HL-60 (cell line): ENCODE measurements at regions not wholly inside any gene's neighbourhood (a gene's known extent, or its start where the extent isn't known, plus 50 kb on each side); places are given as distances from the start of the nearest gene placed in this dataset.

Experiments used
- DNase-seq, 2 experiments: peaks; one replicate each; pipeline ENCODE4 v3.0.0-alpha.2; 2010 to 2020; ENCODE audit warnings: low read depth in 1 of 2, low spot score in 1 of 2
- H3K27ac ChIP-seq: fragments of 250-450 bp; sonication (Bioruptor Pico); replicated peaks from 2 replicates; pipeline ENCODE4 v1.5.1; 2020; ENCODE audit warnings: mild to moderate bottlenecking, moderate library complexity
- H3K27me3 ChIP-seq: fragments of 250-450 bp; sonication (Bioruptor Pico); 2 replicates; pipeline ENCODE4 v1.5.1; 2021; ENCODE audit warnings: mild to moderate bottlenecking, moderate library complexity; ENCODE audit not compliant: insufficient read depth, poor library complexity, severe bottlenecking
- H3K4me3 ChIP-seq: replicated peaks from 2 replicates; pipeline ENCODE4 v1.5.1; 2011; ENCODE audit warnings: mild to moderate bottlenecking, control low read depth, low read length; ENCODE audit not compliant: insufficient read depth
- CTCF ChIP-seq: IDR thresholded peaks from one replicate; pipeline ENCODE4 v1.5.1; 2011; ENCODE audit warnings: low read length, control low read depth, inconsistent platforms; ENCODE audit not compliant: insufficient read depth
- GABPA ChIP-seq: IDR thresholded peaks from 2 replicates; pipeline ENCODE4 v1.6.1; 2012; ENCODE audit warnings: low read depth
- POLR2AphosphoS5 ChIP-seq: IDR thresholded peaks from 2 replicates; pipeline ENCODE4 v1.6.1; 2012; ENCODE audit warnings: low read depth
- REST ChIP-seq: IDR thresholded peaks from 2 replicates; pipeline ENCODE4 v1.6.1; 2012; ENCODE audit warnings: low read depth; ENCODE audit not compliant: insufficient replicate concordance
- SPI1 ChIP-seq: IDR thresholded peaks from 2 replicates; pipeline ENCODE4 v1.6.1; 2012; ENCODE audit warnings: low read depth, mild to moderate bottlenecking, borderline replicate concordance

- no peak overlapping the region for H3K4me3 ChIP-seq
- no peak for DNase-seq
- no peak overlapping the region for H3K27ac ChIP-seq
- no peaks in the 10 kb centered on the region for H3K27me3 ChIP-seq
- TF ChIP-seq POLR2AphosphoS5 (no peak), REST (no peak), SPI1 (no peak), CTCF (no peak), GABPA (no peak)
Observed at GRCh38 chr13:107587681-107588080, 627.7 kb downstream of the LIG4 start.

- Histone ChIP-seq H3K27me3 (no peaks in the 10 kb centered on the region), H3K27ac (no peak overlapping the region), H3K4me3 (no peak overlapping the region)
- DNase-seq: no peak
- TF ChIP-seq SPI1: no peak
- no peak for TF ChIP-seq POLR2AphosphoS5
- TF ChIP-seq CTCF: no peak
- no peak for TF ChIP-seq REST
- no peak for TF ChIP-seq GABPA
Observed at GRCh38 chr13:107586216-107586615, 629.1 kb downstream of the LIG4 start.

GRCh38 chr13:107585469-107586180 is 629.7 kb downstream of the LIG4 start:
- DNase-seq: no peak
- TF ChIP-seq CTCF (no peak), POLR2AphosphoS5 (no peak), REST (no peak), SPI1 (no peak), GABPA (no peak)
- Histone ChIP-seq H3K4me3 (no peak overlapping the region), H3K27ac (no peak overlapping the region), H3K27me3 (no peaks in the 10 kb centered on the region)
